Naive B cell (primary cell): ENCODE measurements at regions not wholly inside any gene's neighbourhood (a gene's known extent, or its start where the extent isn't known, plus 50 kb on each side); places are given as distances from the start of the nearest gene placed in this dataset.

Source experiments
- ATAC-seq, 2 donors: fragments of 150-1000 bp; cut with Tn5 transposase; 2 replicates each; pipeline ENCODE4 v1.10.0; 2021; ENCODE audit warnings: low read depth in 2 of 2, mild to moderate bottlenecking in 2 of 2, moderate library complexity in 2 of 2
- DNase-seq: peaks from one replicate; pipeline ENCODE4 v3.0.0; 2022
- H3K27ac Mint-ChIP-seq, 6 donors: one replicate each; pipeline ENCODE4 v1.8.0; 2020 to 2022; ENCODE audit warnings: mild to moderate bottlenecking in 6 of 6, mixed read lengths in 6 of 6, moderate library complexity in 5 of 6, inconsistent platforms in 2 of 6
- H3K27me3 Mint-ChIP-seq, 3 donors: one replicate each; pipeline ENCODE4 v1.8.0; 2021 to 2022; ENCODE audit warnings: mixed read lengths in 3 of 3, mild to moderate bottlenecking in 1 of 3
- H3K36me3 Mint-ChIP-seq, 2 donors: one replicate each; pipeline ENCODE4 v1.8.0; 2020 to 2022; ENCODE audit warnings: mixed read lengths in 2 of 2, inconsistent platforms in 1 of 2, mild to moderate bottlenecking in 1 of 2
- H3K4me1 Mint-ChIP-seq, 3 donors: one replicate each; pipeline ENCODE4 v1.8.0; 2020 to 2022; ENCODE audit warnings: mixed read lengths in 3 of 3, inconsistent platforms in 1 of 3, mild to moderate bottlenecking in 1 of 3, moderate library complexity in 1 of 3
- H3K4me3 Mint-ChIP-seq, 8 donors: one replicate each; pipeline ENCODE4 v1.8.0; 2020 to 2022; ENCODE audit warnings: mild to moderate bottlenecking in 8 of 8, mixed read lengths in 8 of 8, moderate library complexity in 8 of 8, inconsistent platforms in 2 of 8
- H3K9me3 Mint-ChIP-seq, 7 donors: one replicate each; pipeline ENCODE4 v1.8.0; 2020 to 2022; ENCODE audit warnings: mixed read lengths in 7 of 7, mild to moderate bottlenecking in 5 of 7, inconsistent platforms in 2 of 7, moderate library complexity in 1 of 7

- Mint-ChIP-seq H3K27me3 (no peaks in the 10 kb centered on the region), H3K27ac (no peak overlapping the region), H3K4me3 (no peak overlapping the region), H3K36me3 (no peaks in the 10 kb centered on the region), H3K4me1 (no peaks in the 10 kb centered on the region), H3K9me3 (peaks cover 0 to 8% (median 2%) of the 10 kb centered on the region in 7 donors)
- DNase-seq: no peak
- no peak for ATAC-seq
These were observed 1183.6 kb downstream of the NSUN3 start for GRCh38 chr3:95246413-95246812.

DNA sequence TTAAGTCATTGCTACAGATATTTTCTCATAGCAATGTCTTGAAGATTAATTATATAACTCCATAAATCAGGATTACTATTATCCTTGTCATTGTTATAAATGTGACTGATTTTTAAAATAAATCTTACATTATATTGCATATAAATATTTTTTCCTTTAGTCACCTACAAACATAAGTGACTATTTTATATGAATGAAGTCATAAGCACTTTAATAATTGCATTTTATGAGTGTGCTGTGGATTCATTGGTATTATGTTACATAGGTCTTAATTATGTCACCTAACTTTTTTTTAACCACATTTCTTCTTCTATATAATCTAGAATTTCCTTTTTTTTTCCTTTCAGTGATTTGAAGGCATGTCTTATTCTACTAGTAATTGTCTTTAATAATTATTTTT lies 1191.2 kb downstream of the NSUN3 start:
- Mint-ChIP-seq H3K27me3 (no peaks in the 10 kb centered on the region), H3K27ac (no peak overlapping the region), H3K4me3 (no peak overlapping the region), H3K4me1 (no peaks in the 10 kb centered on the region), H3K36me3 (no peaks in the 10 kb centered on the region), H3K9me3 (peaks cover 2 to 26% (median 11%) of the 10 kb centered on the region in 7 donors)
- DNase-seq (no peak), ATAC-seq (no peak)

DNA sequence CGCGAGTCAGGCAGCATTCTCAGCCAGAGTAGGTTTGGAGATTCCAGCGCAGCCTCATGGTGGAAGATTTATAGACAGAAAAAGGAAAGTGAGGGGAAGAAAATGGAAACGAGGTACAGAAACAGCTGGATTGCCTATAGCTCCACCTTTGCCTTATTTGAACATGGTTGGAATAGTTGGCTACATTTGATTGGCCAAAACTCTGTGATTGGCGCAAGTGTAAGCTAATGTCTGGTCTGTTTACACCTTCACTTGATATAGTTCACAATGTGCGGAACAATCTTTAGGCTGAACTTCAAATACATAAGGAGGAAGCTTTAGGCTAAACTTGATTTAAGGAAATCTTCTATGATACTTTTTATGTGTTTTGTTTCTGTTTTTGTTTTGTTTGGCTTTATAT lies 1191.9 kb downstream of the NSUN3 start:
- Mint-ChIP-seq H3K9me3 (peaks cover 2 to 26% (median 16%) of the 10 kb centered on the region in 7 donors), H3K4me3 (no peak overlapping the region), H3K27ac (no peak overlapping the region), H3K36me3 (no peaks in the 10 kb centered on the region), H3K4me1 (no peaks in the 10 kb centered on the region), H3K27me3 (no peaks in the 10 kb centered on the region)
- no peak for ATAC-seq
- DNase-seq: no peak

DNA sequence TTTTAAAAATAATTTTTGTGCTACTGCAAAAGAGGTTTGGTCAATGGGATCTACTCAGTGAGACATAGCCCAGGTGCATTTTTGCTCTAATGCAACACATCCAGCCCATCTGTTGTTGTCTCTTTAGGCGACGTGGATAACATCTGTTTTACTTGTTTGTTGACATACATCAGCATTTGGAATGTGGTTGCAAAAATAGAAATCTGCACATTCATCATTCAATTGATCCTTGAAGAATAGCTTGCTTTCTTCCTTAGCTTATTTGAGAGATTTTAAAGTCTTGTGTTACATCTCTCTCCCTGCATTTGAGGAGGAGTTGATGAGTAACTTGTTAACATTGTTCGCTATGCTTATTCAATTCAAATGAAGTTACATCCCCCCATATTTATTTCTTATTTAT lies 1202.3 kb downstream of the NSUN3 start:
- H3K27ac Mint-ChIP-seq: no peak overlapping the region
- no peak overlapping the region for H3K4me3 Mint-ChIP-seq
- H3K9me3 Mint-ChIP-seq: peaks cover 0 to 8% (median 4%) of the 10 kb centered on the region in 7 donors
- ATAC-seq (no peak), DNase-seq (no peak)
- H3K36me3 Mint-ChIP-seq: no peaks in the 10 kb centered on the region
- H3K27me3 Mint-ChIP-seq: no peaks in the 10 kb centered on the region
- H3K4me1 Mint-ChIP-seq: no peaks in the 10 kb centered on the region

DNA sequence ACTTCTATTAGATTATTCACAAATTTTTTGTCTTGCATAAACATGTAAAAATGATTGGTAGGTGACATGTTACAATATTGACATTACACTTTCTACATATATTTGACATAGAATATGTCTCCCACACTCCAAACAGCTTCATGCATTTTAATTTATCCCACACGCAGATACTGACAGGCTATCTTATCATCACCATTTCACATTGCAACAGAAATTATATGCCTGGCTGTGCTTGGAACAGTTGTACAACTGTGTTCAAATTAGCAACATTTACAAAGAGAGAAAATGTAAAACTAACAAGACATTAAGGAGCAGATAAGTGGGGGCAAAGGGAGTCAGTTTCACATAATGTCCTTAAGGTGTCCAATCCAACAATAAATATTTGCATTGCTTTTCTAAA lies 1208.5 kb downstream of the NSUN3 start:
- no peak for DNase-seq
- H3K27ac Mint-ChIP-seq: no peak overlapping the region
- ATAC-seq: no peak
- no peak overlapping the region for H3K4me3 Mint-ChIP-seq
- no peaks in the 10 kb centered on the region for H3K36me3 Mint-ChIP-seq
- H3K4me1 Mint-ChIP-seq: no peaks in the 10 kb centered on the region
- no peaks in the 10 kb centered on the region for H3K27me3 Mint-ChIP-seq
- H3K9me3 Mint-ChIP-seq: peaks cover 0 to 4% (median 0%) of the 10 kb centered on the region in 7 donors

DNA sequence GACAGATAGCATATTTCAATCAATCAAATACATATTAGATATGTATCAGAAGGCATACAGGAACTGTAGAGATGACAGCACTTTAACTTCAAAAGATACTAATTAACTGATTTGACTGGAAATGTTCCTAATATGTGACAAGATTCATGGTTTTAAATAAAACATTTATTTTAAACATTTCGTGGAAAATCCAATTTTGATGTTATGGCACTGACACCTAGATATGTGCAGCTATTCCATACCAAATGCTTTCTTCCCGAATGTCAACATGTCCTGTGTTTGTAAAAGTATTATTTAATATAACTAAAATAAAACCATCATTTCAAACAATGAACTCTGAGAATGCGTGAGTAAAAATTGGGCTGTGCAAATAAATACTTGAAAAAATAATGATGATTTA lies 1209.3 kb downstream of the NSUN3 start:
- ATAC-seq (no peak), DNase-seq (no peak)
- Mint-ChIP-seq H3K27ac (no peak overlapping the region), H3K4me3 (no peak overlapping the region), H3K27me3 (no peaks in the 10 kb centered on the region), H3K36me3 (no peaks in the 10 kb centered on the region), H3K9me3 (peaks cover 0 to 4% (median 0%) of the 10 kb centered on the region in 7 donors), H3K4me1 (no peaks in the 10 kb centered on the region)

GRCh38 chr3:95272781-95273180 lies 1209.9 kb downstream of the NSUN3 start:
- DNase-seq (no peak), ATAC-seq (no peak)
- no peak overlapping the region for H3K27ac Mint-ChIP-seq
- H3K4me3 Mint-ChIP-seq: no peak overlapping the region
- H3K36me3 Mint-ChIP-seq: no peaks in the 10 kb centered on the region
- H3K4me1 Mint-ChIP-seq: no peaks in the 10 kb centered on the region
- H3K9me3 Mint-ChIP-seq: peaks cover 0 to 4% (median 0%) of the 10 kb centered on the region in 7 donors
- H3K27me3 Mint-ChIP-seq: no peaks in the 10 kb centered on the region

GRCh38 chr3:95277613-95278012 lies 1214.8 kb downstream of the NSUN3 start:
- Mint-ChIP-seq H3K27ac (no peak overlapping the region), H3K4me1 (no peaks in the 10 kb centered on the region)
- ATAC-seq: no peak

DNA sequence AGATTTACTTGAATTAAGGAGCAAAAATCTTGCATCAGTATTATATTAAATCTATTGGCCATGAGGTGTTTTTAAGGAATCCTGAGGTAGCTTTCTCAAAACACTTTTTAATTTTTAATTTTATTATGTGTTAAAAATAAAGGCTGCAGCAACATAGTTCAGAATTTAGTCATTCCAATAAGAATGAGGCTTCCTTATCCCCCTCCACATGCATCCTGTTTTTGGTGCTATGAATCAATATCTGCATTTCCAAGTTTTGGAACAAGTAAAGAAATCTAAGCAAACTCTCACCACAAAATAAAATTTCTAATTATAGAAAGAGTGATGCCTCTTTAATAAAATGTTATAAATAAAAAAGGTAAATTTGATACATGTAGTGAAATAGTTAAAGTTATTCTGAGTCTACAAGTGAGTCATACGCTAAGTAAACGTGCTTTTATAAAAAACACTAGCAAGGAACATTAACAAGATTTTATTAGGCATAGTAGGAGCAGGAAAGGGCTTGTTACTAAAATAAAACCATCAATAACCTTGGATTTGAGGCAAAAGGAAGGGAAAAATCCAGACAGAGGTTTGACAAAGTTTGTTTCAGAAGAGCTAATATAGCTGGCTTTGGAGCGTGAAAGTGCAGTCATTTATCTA lies 1218.0 kb downstream of the NSUN3 start:
- Mint-ChIP-seq H3K4me3 (no peak overlapping the region), H3K27ac (no peak overlapping the region), H3K36me3 (no peaks in the 10 kb centered on the region), H3K9me3 (peaks cover 0 to 2% (median 0%) of the 10 kb centered on the region in 7 donors), H3K27me3 (no peaks in the 10 kb centered on the region), H3K4me1 (no peaks in the 10 kb centered on the region)
- no peak for ATAC-seq
- DNase-seq: no peak

More at GRCh38 chr3:95277613-95278012, 1214.8 kb downstream of the NSUN3 start:
- Mint-ChIP-seq H3K27me3 (no peaks in the 10 kb centered on the region), H3K9me3 (peaks cover 0 to 2% (median 0%) of the 10 kb centered on the region in 7 donors), H3K36me3 (no peaks in the 10 kb centered on the region), H3K4me3 (no peak overlapping the region)
- DNase-seq: no peak

- Mint-ChIP-seq H3K4me1 (no peaks in the 10 kb centered on the region), H3K27ac (no peak overlapping the region), H3K27me3 (no peaks in the 10 kb centered on the region), H3K36me3 (no peaks in the 10 kb centered on the region), H3K4me3 (no peak overlapping the region), H3K9me3 (peaks cover 0 to 13% (median 5%) of the 10 kb centered on the region in 7 donors)
- DNase-seq (no peak), ATAC-seq (no peak)
These were observed 1226.4 kb downstream of the NSUN3 start for GRCh38 chr3:95289295-95289694.

GRCh38 chr3:95297581-95297980 lies 1234.7 kb downstream of the NSUN3 start:
- no peak for DNase-seq
- no peaks in the 10 kb centered on the region for H3K4me1 Mint-ChIP-seq
- H3K27me3 Mint-ChIP-seq: no peaks in the 10 kb centered on the region
- no peaks in the 10 kb centered on the region for H3K36me3 Mint-ChIP-seq
- H3K9me3 Mint-ChIP-seq: peaks cover 0 to 5% (median 2%) of the 10 kb centered on the region in 7 donors
- no peak overlapping the region for H3K27ac Mint-ChIP-seq
- H3K4me3 Mint-ChIP-seq: no peak overlapping the region
- no peak for ATAC-seq

GRCh38 chr3:95302044-95302443 lies 1239.2 kb downstream of the NSUN3 start:
- no peaks in the 10 kb centered on the region for H3K4me1 Mint-ChIP-seq
- H3K9me3 Mint-ChIP-seq: peaks cover 0 to 7% (median 0%) of the 10 kb centered on the region in 7 donors
- DNase-seq (no peak), ATAC-seq (no peak)
- no peaks in the 10 kb centered on the region for H3K27me3 Mint-ChIP-seq
- H3K36me3 Mint-ChIP-seq: no peaks in the 10 kb centered on the region
- H3K27ac Mint-ChIP-seq: no peak overlapping the region
- no peak overlapping the region for H3K4me3 Mint-ChIP-seq

- Mint-ChIP-seq H3K4me1 (no peaks in the 10 kb centered on the region), H3K36me3 (no peaks in the 10 kb centered on the region)
These were observed 1247.7 kb downstream of the NSUN3 start for GRCh38 chr3:95310560-95310959.

GRCh38 chr3:95311272-95311671 lies 1248.4 kb downstream of the NSUN3 start:
- no peak overlapping the region for H3K4me3 Mint-ChIP-seq
- H3K9me3 Mint-ChIP-seq: peaks cover 0 to 12% (median 6%) of the 10 kb centered on the region in 7 donors
- no peak overlapping the region for H3K27ac Mint-ChIP-seq
- H3K36me3 Mint-ChIP-seq: no peaks in the 10 kb centered on the region
- H3K27me3 Mint-ChIP-seq: no peaks in the 10 kb centered on the region
- no peaks in the 10 kb centered on the region for H3K4me1 Mint-ChIP-seq
- no peak for ATAC-seq
- no peak for DNase-seq

More at GRCh38 chr3:95310560-95310959, 1247.7 kb downstream of the NSUN3 start:
- Mint-ChIP-seq H3K27ac (no peak overlapping the region), H3K9me3 (peaks cover 0 to 14% (median 5%) of the 10 kb centered on the region in 7 donors), H3K27me3 (no peaks in the 10 kb centered on the region), H3K4me3 (no peak overlapping the region)
- ATAC-seq: no peak
- DNase-seq: no peak

DNA sequence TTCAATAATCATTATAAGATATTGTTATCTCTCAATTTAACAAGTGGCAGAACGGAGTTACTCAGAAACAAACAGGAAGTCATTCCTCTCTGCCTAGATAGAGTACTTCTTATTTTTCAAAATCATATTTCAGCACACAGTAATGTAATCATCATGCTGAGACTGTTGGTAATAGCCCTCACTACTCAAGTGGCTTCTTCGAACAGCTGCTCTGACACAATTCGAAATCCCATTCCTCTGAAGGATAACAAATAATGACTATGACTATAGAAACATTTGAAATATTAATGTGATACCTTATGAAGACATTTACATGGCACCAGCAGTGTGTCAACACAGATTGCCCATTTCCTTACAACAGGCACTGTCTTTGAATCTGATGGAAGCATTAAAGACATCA lies 1249.8 kb downstream of the NSUN3 start:
- ATAC-seq (no peak), DNase-seq (no peak)
- H3K4me1 Mint-ChIP-seq: no peaks in the 10 kb centered on the region
- no peaks in the 10 kb centered on the region for H3K27me3 Mint-ChIP-seq
- no peak overlapping the region for H3K4me3 Mint-ChIP-seq
- H3K36me3 Mint-ChIP-seq: no peaks in the 10 kb centered on the region
- H3K27ac Mint-ChIP-seq: no peak overlapping the region
- H3K9me3 Mint-ChIP-seq: peaks cover 2 to 11% (median 6%) of the 10 kb centered on the region in 7 donors
